ENCODE measurements at regions not wholly inside any gene's neighbourhood (a gene's known extent, or its start where the extent isn't known, plus 50 kb on each side); places are given as distances from the start of the nearest gene placed in this dataset.
A peak's percentile ranks its signal among the peaks of the same experiment; 100 is the strongest.

- DNase-seq, result no peak
Measured at GRCh38 chr10:6343305-6344010, 140.7 kb downstream of the PFKFB3 start.

GRCh38 chr10:6345404-6345803, 142.7 kb downstream of the PFKFB3 start:
- DNase-seq, result no peak

GRCh38 chr10:6346631-6347030, 143.9 kb downstream of the PFKFB3 start:
- DNase-seq, result no peak

GRCh38 chr10:6347391-6347951, 144.7 kb downstream of the PFKFB3 start:
- DNase-seq, result peak; percentile 71

GRCh38 chr10:6348096-6348874, 145.6 kb downstream of the PFKFB3 start:
- DNase-seq, result peak; percentile 91

GRCh38 chr10:6349846-6350535, 147.3 kb downstream of the PFKFB3 start:
- no peak for DNase-seq

GRCh38 chr10:6350609-6351008, 147.9 kb downstream of the PFKFB3 start:
- DNase-seq, result no peak

GRCh38 chr10:6351495-6351894, 148.8 kb downstream of the PFKFB3 start:
- no peak for DNase-seq

GRCh38 chr10:6353526-6353925, 150.8 kb downstream of the PFKFB3 start:
- DNase-seq, result no peak

GRCh38 chr10:6354168-6354772, 151.5 kb downstream of the PFKFB3 start:
- DNase-seq, result no peak

- no peak for DNase-seq
Measured at GRCh38 chr10:6356280-6356793, 153.6 kb downstream of the PFKFB3 start.

GRCh38 chr10:6361869-6362268, 159.1 kb downstream of the PFKFB3 start:
- no peak for DNase-seq

GRCh38 chr10:6362879-6363278, 160.1 kb downstream of the PFKFB3 start:
- DNase-seq, result no peak

GRCh38 chr10:6363511-6363910, 160.8 kb downstream of the PFKFB3 start:
- DNase-seq, result no peak

GRCh38 chr10:6364283-6364682, 161.6 kb downstream of the PFKFB3 start:
- DNase-seq, result no peak

- no peak for DNase-seq
Measured at GRCh38 chr10:6364893-6365292, 162.2 kb downstream of the PFKFB3 start.

GRCh38 chr10:6365384-6365783, 162.7 kb downstream of the PFKFB3 start:
- no peak for DNase-seq
